Left renal pelvis (tissue), 4 donors: ENCODE measurements at regions not wholly inside any gene's neighbourhood (a gene's known extent, or its start where the extent isn't known, plus 50 kb on each side); places are given as distances from the start of the nearest gene placed in this dataset.

Experiments
- DNase-seq, 4 donors: peaks; one replicate each; pipeline ENCODE4 v3.0.0-alpha.2; 2013; ENCODE audit warnings: low read depth in 4 of 4, low spot score in 3 of 4

- no peak for DNase-seq
Observed at GRCh38 chr14:26206640-26207039, 391.2 kb downstream of the NOVA1 start.

- peak; percentile 18 to 38 (median 22) for DNase-seq
Observed at GRCh38 chr14:26204728-26205479, 392.9 kb downstream of the NOVA1 start.

- DNase-seq, result no peak
Observed at GRCh38 chr14:26204366-26204727, 393.5 kb downstream of the NOVA1 start.

GRCh38 chr14:26200687-26201086, 397.1 kb downstream of the NOVA1 start:
- DNase-seq, result no peak

- DNase-seq, result no peak
Observed at GRCh38 chr14:26199590-26200370, 398.1 kb downstream of the NOVA1 start.

- DNase-seq, result no peak
Observed at GRCh38 chr14:26199096-26199495, 398.7 kb downstream of the NOVA1 start.

GRCh38 chr14:26194816-26195215, 403.0 kb downstream of the NOVA1 start:
- DNase-seq, result no peak

GRCh38 chr14:26191671-26192070, 406.2 kb downstream of the NOVA1 start:
- no peak for DNase-seq

- DNase-seq, result no peak
Observed at GRCh38 chr14:26191123-26191522, 406.7 kb downstream of the NOVA1 start.

GRCh38 chr14:26190646-26191045, 407.2 kb downstream of the NOVA1 start:
- DNase-seq, result no peak

GRCh38 chr14:26187996-26188620, 409.7 kb downstream of the NOVA1 start:
- no peak for DNase-seq

GRCh38 chr14:26180221-26180620, 417.6 kb downstream of the NOVA1 start:
- DNase-seq, result no peak

GRCh38 chr14:26175658-26176057, 422.2 kb downstream of the NOVA1 start:
- no peak for DNase-seq

- DNase-seq, result no peak
Observed at GRCh38 chr14:26174395-26174794, 423.4 kb downstream of the NOVA1 start.

- no peak for DNase-seq
Observed at GRCh38 chr14:26173581-26174110, 424.2 kb downstream of the NOVA1 start.

- DNase-seq, result no peak
Observed at GRCh38 chr14:26172396-26172795, 425.4 kb downstream of the NOVA1 start.

GRCh38 chr14:26170885-26171284, 426.9 kb downstream of the NOVA1 start:
- DNase-seq, result no peak

- DNase-seq, result peak in 1 of 4 donors; percentile 10
Observed at GRCh38 chr14:26163761-26164160, 434.1 kb downstream of the NOVA1 start.

GRCh38 chr14:26157517-26157916, 440.3 kb downstream of the NOVA1 start:
- no peak for DNase-seq

- no peak for DNase-seq
Observed at GRCh38 chr14:26143057-26143456, 454.8 kb downstream of the NOVA1 start.

- no peak for DNase-seq
Observed at GRCh38 chr14:26138764-26139445, 458.9 kb downstream of the NOVA1 start.
